Liver (tissue), 8 donors: ENCODE measurements at regions not wholly inside any gene's neighbourhood (a gene's known extent, or its start where the extent isn't known, plus 50 kb on each side); places are given as distances from the start of the nearest gene placed in this dataset.

Source experiments
- DNase-seq: peaks from one replicate; pipeline ENCODE4 v3.0.0-alpha.2; 2017; ENCODE audit warnings: low spot score
- H3K27ac ChIP-seq, 2 donors: one replicate each; pipeline ENCODE4 v1.7.0; 2013; ENCODE audit warnings: inconsistent platforms in 2 of 2, low read length in 2 of 2, control low read depth in 1 of 2, low read depth in 1 of 2, mild to moderate bottlenecking in 1 of 2
- H3K27me3 ChIP-seq, 4 donors: one replicate each; pipeline versions ENCODE4 v1.6.1 to v1.7.0; 2013; ENCODE audit warnings: low read length in 3 of 4, inconsistent platforms in 1 of 4, mild to moderate bottlenecking in 1 of 4, moderate library complexity in 1 of 4; ENCODE audit not compliant: control insufficient read depth in 4 of 4, insufficient read depth in 4 of 4
- H3K36me3 ChIP-seq, 4 donors: one replicate each; pipeline versions ENCODE4 v1.6.1 to v1.7.0; 2013; ENCODE audit warnings: low read length in 3 of 4, mild to moderate bottlenecking in 3 of 4, low read depth in 1 of 4, moderate library complexity in 1 of 4; ENCODE audit not compliant: control insufficient read depth in 4 of 4, insufficient read depth in 3 of 4
- H3K4me1 ChIP-seq, 4 donors: one replicate each; pipeline versions ENCODE4 v1.6.1 to v1.7.0; 2013; ENCODE audit warnings: low read length in 3 of 4, mild to moderate bottlenecking in 3 of 4, moderate library complexity in 1 of 4; ENCODE audit not compliant: control insufficient read depth in 4 of 4, insufficient read depth in 4 of 4
- H3K4me3 ChIP-seq, 3 donors: one replicate each; pipeline versions ENCODE4 v1.6.1 to v1.7.0; 2013; ENCODE audit warnings: low read length in 3 of 3, control low read depth in 1 of 3, low read depth in 1 of 3, mild to moderate bottlenecking in 1 of 3
- H3K9ac ChIP-seq, 2 donors: one replicate each; pipeline ENCODE4 v1.7.0; 2013; ENCODE audit warnings: low read length in 2 of 2, mild to moderate bottlenecking in 2 of 2, moderate library complexity in 2 of 2, control low read depth in 1 of 2, low read depth in 1 of 2
- H3K9me3 ChIP-seq, 4 donors: one replicate each; pipeline versions ENCODE4 v1.6.1 to v1.7.0; 2013; ENCODE audit warnings: low read length in 3 of 4; ENCODE audit not compliant: control insufficient read depth in 4 of 4
- EGR1 ChIP-seq, 2 donors: IDR thresholded peaks; 2 replicates each; pipeline ENCODE4 v1.6.1; 2016 to 2018; ENCODE audit warnings: antibody characterized with exemption in 2 of 2, low read depth in 2 of 2
- FOXA1 ChIP-seq: IDR thresholded peaks from 2 replicates; pipeline ENCODE4 v1.6.1; 2016; ENCODE audit warnings: antibody characterized with exemption
- HNF4A ChIP-seq, 2 donors: conservative IDR thresholded peaks; 2 replicates each; pipeline ENCODE4 v1.6.1; 2016; ENCODE audit warnings: antibody characterized with exemption in 2 of 2, mild to moderate bottlenecking in 2 of 2
- HNF4G ChIP-seq: IDR thresholded peaks from 2 replicates; pipeline ENCODE4 v1.6.1; 2016; ENCODE audit warnings: antibody characterized with exemption
- MAX ChIP-seq: IDR thresholded peaks from 2 replicates; pipeline ENCODE4 v1.6.1; 2016; ENCODE audit warnings: antibody characterized with exemption
- NR2F2 ChIP-seq: IDR thresholded peaks from 2 replicates; pipeline ENCODE4 v1.6.1; 2016; ENCODE audit warnings: antibody characterized with exemption
- RAD21 ChIP-seq, 2 donors: IDR thresholded peaks; 2 replicates each; pipeline ENCODE4 v1.6.1; 2016; ENCODE audit warnings: antibody characterized with exemption in 2 of 2, mild to moderate bottlenecking in 2 of 2
- RXRA ChIP-seq, 2 donors: IDR thresholded peaks; 2 replicates each; pipeline ENCODE4 v1.6.1; 2017 to 2018; ENCODE audit warnings: antibody characterized with exemption in 2 of 2, mild to moderate bottlenecking in 1 of 2
- SP1 ChIP-seq: IDR thresholded peaks from 2 replicates; pipeline ENCODE4 v1.6.1; 2018; ENCODE audit warnings: antibody characterized with exemption, mild to moderate bottlenecking
- TAF1 ChIP-seq: conservative IDR thresholded peaks from 2 replicates; pipeline ENCODE4 v1.6.1; 2016; ENCODE audit warnings: antibody characterized with exemption, mild to moderate bottlenecking
- YY1 ChIP-seq: IDR thresholded peaks from 2 replicates; pipeline ENCODE4 v1.6.1; 2016; ENCODE audit warnings: antibody characterized with exemption, mild to moderate bottlenecking
- ZBTB33 ChIP-seq: IDR thresholded peaks from 2 replicates; pipeline ENCODE4 v1.6.1; 2016; ENCODE audit warnings: antibody characterized with exemption
- WGBS: extraction: QIAGEN DNeasy Blood & Tissue Kit; methylation state at CpG from one replicate; pipeline ENCODE4 v1.1.7; 2013; 5-methylcytosine and 5-hydroxymethylcytosine counted together
- TF ChIP-seq, protein P1 (sequence below): IDR thresholded peaks from 2 replicates; pipeline ENCODE4 v1.6.1; 2016; ENCODE audit warnings: antibody characterized with exemption, mild to moderate bottlenecking
- TF ChIP-seq, protein P2 (sequence below): fragments of 150-350 bp; IDR thresholded peaks from 2 replicates; pipeline ENCODE4 v1.5.1; 2017; ENCODE audit warnings: improper control_type of control experiment, low read depth, low read length; ENCODE audit not compliant: missing input control
- donor health status: healthy.
- donor health status: healthy.
- donor health status: healthy.
- donor health status: healthy.
- donor health status: healthy.

GRCh38 chr15:97858296-97858695 is 102.2 kb upstream of the ARRDC4 start:
- Histone ChIP-seq H3K27me3 (no peaks in the 10 kb centered on the region), H3K9ac (no peak overlapping the region), H3K36me3 (no peaks in the 10 kb centered on the region), H3K4me3 (no peak overlapping the region), H3K9me3 (no peaks in the 10 kb centered on the region), H3K27ac (no peak overlapping the region), H3K4me1 (no peaks in the 10 kb centered on the region)
- no peak for DNase-seq
- WGBS, result 77% methylated on average over 2 of the region's 2 CpGs
- TF ChIP-seq TAF1 (no peak), YY1 (no peak), HNF4G (no peak), NR2F2 (no peak), SP1 (no peak), EGR1 (IDR thresholded peaks at IDR 0.05; ENCODE audit: low read depth in 2 of 2) (no peak), RXRA (IDR thresholded peaks at IDR 0.05) (no peak), HNF4A (conservative IDR thresholded peaks at IDR 0.05) (no peak)
- TF ChIP-seq, protein P1, sequence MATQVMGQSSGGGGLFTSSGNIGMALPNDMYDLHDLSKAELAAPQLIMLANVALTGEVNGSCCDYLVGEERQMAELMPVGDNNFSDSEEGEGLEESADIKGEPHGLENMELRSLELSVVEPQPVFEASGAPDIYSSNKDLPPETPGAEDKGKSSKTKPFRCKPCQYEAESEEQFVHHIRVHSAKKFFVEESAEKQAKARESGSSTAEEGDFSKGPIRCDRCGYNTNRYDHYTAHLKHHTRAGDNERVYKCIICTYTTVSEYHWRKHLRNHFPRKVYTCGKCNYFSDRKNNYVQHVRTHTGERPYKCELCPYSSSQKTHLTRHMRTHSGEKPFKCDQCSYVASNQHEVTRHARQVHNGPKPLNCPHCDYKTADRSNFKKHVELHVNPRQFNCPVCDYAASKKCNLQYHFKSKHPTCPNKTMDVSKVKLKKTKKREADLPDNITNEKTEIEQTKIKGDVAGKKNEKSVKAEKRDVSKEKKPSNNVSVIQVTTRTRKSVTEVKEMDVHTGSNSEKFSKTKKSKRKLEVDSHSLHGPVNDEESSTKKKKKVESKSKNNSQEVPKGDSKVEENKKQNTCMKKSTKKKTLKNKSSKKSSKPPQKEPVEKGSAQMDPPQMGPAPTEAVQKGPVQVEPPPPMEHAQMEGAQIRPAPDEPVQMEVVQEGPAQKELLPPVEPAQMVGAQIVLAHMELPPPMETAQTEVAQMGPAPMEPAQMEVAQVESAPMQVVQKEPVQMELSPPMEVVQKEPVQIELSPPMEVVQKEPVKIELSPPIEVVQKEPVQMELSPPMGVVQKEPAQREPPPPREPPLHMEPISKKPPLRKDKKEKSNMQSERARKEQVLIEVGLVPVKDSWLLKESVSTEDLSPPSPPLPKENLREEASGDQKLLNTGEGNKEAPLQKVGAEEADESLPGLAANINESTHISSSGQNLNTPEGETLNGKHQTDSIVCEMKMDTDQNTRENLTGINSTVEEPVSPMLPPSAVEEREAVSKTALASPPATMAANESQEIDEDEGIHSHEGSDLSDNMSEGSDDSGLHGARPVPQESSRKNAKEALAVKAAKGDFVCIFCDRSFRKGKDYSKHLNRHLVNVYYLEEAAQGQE, result no peak
- TF ChIP-seq, protein P2, sequence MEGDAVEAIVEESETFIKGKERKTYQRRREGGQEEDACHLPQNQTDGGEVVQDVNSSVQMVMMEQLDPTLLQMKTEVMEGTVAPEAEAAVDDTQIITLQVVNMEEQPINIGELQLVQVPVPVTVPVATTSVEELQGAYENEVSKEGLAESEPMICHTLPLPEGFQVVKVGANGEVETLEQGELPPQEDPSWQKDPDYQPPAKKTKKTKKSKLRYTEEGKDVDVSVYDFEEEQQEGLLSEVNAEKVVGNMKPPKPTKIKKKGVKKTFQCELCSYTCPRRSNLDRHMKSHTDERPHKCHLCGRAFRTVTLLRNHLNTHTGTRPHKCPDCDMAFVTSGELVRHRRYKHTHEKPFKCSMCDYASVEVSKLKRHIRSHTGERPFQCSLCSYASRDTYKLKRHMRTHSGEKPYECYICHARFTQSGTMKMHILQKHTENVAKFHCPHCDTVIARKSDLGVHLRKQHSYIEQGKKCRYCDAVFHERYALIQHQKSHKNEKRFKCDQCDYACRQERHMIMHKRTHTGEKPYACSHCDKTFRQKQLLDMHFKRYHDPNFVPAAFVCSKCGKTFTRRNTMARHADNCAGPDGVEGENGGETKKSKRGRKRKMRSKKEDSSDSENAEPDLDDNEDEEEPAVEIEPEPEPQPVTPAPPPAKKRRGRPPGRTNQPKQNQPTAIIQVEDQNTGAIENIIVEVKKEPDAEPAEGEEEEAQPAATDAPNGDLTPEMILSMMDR, result no peak

GRCh38 chr15:97861529-97862260 is 98.8 kb upstream of the ARRDC4 start:
- 58% methylated on average over 2 of the region's 2 CpGs for WGBS
- Histone ChIP-seq H3K36me3 (no peaks in the 10 kb centered on the region), H3K4me1 (no peaks in the 10 kb centered on the region), H3K4me3 (no peak overlapping the region), H3K27ac (no peak overlapping the region), H3K9ac (no peak overlapping the region), H3K27me3 (peaks cover 0 to 8% (median 0%) of the 10 kb centered on the region in 4 donors), H3K9me3 (no peaks in the 10 kb centered on the region)
- no peak for DNase-seq
- TF ChIP-seq RXRA (IDR thresholded peaks at IDR 0.05), result no peak
- no peak for TF ChIP-seq NR2F2
- TF ChIP-seq, protein P2, result no peak
- TF ChIP-seq SP1, result no peak
- no peak for TF ChIP-seq YY1
- TF ChIP-seq RAD21 (IDR thresholded peaks at IDR 0.05), result no peak
- no peak for TF ChIP-seq FOXA1
- no peak for TF ChIP-seq TAF1
- no peak for TF ChIP-seq ZBTB33
- TF ChIP-seq, protein P1, result no peak
- TF ChIP-seq HNF4G, result no peak
- no peak for TF ChIP-seq HNF4A (conservative IDR thresholded peaks at IDR 0.05)
- TF ChIP-seq EGR1 (IDR thresholded peaks at IDR 0.05; ENCODE audit: low read depth in 2 of 2), result no peak
- no peak for TF ChIP-seq MAX
